KOPT-K1 (cell line): ENCODE measurements at regions not wholly inside any gene's neighbourhood (a gene's known extent, or its start where the extent isn't known, plus 50 kb on each side); places are given as distances from the start of the nearest gene placed in this dataset.
"Not testable (repeated sequence)": the region's sequence is repeated elsewhere in the genome, so short reads cannot be mapped to it uniquely, and the experiment has no call there.

Experiments
- H3K27ac ChIP-seq: fragments of 200-600 bp; sonication (generic); 2 replicates; pipeline ENCODE4 v1.5.1; 2016; ENCODE audit warnings: antibody characterized with exemption, mild to moderate bottlenecking, low read depth, low read length; ENCODE audit not compliant: poor library complexity, severe bottlenecking
- H3K36me3 ChIP-seq: fragments of 200-600 bp; sonication (generic); 2 replicates; pipeline ENCODE4 v1.5.1; 2017; ENCODE audit warnings: antibody characterized with exemption, mild to moderate bottlenecking, low read length, moderate library complexity; ENCODE audit not compliant: insufficient read depth
- H3K9me3 ChIP-seq: fragments of 200-600 bp; sonication (generic); 2 replicates; pipeline ENCODE4 v1.5.1; 2017; ENCODE audit warnings: antibody characterized with exemption, low read length, mild to moderate bottlenecking; ENCODE audit not compliant: insufficient read depth, poor library complexity, severe bottlenecking

- H3K27ac ChIP-seq: no peak overlapping the region
- H3K9me3 ChIP-seq: no peaks in the 10 kb centered on the region
- H3K36me3 ChIP-seq: no peaks in the 10 kb centered on the region
Observed at GRCh38 chr4:66367043-66367660, 696.9 kb upstream of the EPHA5 start.

- H3K36me3 ChIP-seq, H3K9me3 ChIP-seq: not testable (repeated sequence)
Observed at GRCh38 chr4:66360395-66360794, 690.1 kb upstream of the EPHA5 start.

DNA sequence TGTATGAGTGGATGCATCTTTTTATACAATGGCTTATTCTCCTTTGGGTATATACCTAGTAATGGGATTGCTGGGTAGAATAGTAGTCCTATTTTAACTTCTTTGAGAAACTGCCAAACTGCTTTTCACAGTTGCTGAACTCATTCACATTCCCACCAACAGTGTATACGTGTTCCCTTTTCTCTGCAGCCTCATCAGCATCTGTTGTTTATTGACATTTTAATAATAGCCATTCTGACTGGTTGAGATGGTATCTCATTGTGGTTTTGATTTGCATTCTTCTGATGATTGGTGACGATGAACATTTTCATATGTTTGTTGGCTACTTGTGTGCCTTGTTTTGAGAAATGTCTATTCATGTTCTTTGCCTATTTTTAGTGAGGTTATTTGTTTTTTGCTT is 687.0 kb upstream of the EPHA5 start:
- Histone ChIP-seq H3K27ac (no peak overlapping the region), H3K9me3 (no peaks in the 10 kb centered on the region), H3K36me3 (no peaks in the 10 kb centered on the region)

More at GRCh38 chr4:66360395-66360794, 690.1 kb upstream of the EPHA5 start:
- not testable (repeated sequence) for H3K27ac ChIP-seq

- Histone ChIP-seq H3K9me3 (no peaks in the 10 kb centered on the region), H3K36me3 (no peaks in the 10 kb centered on the region), H3K27ac (no peak overlapping the region)
Observed at GRCh38 chr4:66355328-66355727, 685.0 kb upstream of the EPHA5 start.

DNA sequence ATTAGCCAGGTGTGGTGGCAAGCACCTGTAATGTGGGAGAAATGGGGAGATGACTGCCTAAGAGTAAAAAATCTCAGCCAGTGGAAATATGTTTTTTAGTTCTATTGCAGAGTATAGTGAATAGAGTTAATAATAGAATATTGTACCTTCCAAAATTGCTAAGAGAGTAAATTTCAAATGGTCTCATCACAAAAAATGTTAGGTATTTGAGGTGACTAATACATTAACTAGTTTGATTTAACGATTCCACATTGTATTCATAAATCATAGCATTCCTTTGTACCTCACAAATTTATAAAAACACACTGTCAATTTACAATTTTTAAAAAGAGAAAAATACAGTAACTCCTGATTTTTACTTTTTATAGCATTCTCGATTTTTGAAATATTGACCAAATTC is 681.5 kb upstream of the EPHA5 start:
- Histone ChIP-seq H3K9me3 (no peaks in the 10 kb centered on the region), H3K36me3 (no peaks in the 10 kb centered on the region), H3K27ac (no peak overlapping the region)

GRCh38 chr4:66340286-66340893 is 670.1 kb upstream of the EPHA5 start:
- Histone ChIP-seq H3K36me3 (no peaks in the 10 kb centered on the region), H3K27ac (no peak overlapping the region), H3K9me3 (no peaks in the 10 kb centered on the region)

GRCh38 chr4:66339007-66339406 is 668.7 kb upstream of the EPHA5 start:
- H3K9me3 ChIP-seq: no peaks in the 10 kb centered on the region
- no peaks in the 10 kb centered on the region for H3K36me3 ChIP-seq
- H3K27ac ChIP-seq: no peak overlapping the region

- Histone ChIP-seq H3K9me3 (no peaks in the 10 kb centered on the region), H3K27ac (no peak overlapping the region), H3K36me3 (no peaks in the 10 kb centered on the region)
Observed at GRCh38 chr4:66331761-66332160, 661.5 kb upstream of the EPHA5 start.

GRCh38 chr4:66330125-66330524 is 659.8 kb upstream of the EPHA5 start:
- Histone ChIP-seq H3K27ac (no peak overlapping the region), H3K9me3 (no peaks in the 10 kb centered on the region), H3K36me3 (no peaks in the 10 kb centered on the region)

DNA sequence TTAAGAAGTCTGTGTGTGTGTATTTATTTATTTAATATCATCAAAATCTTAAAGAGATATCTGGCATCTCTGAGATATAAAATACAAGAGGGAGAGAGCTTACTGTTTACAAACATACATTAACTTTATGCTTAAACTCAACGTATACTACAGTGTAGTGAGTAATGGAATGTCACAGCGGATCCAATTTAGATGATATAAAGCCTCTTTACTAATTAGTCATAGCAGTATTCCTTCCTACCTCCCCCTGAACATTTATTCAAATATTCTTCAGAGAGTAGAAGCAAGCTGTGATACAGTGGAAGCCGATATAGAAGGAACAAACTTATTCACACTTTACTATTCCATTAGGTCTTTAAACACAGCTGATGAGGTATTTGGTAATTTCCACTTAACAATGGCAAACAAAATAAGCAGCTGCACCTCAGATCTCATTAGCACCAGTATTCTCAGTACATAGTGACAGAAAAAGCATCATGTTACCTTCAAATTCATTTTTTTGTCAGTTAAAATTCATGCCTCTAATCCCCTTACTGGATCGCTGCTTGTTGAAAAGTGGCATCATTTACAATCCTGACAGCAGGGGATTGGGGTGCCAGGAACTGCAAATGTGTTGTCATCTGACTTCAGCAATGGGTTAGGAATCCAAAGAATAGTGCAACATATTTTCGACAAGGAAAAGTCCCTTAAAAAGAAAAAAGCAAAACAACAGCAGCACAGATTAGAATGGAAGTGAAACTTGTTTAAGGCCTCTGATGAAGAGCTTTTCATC is 658.7 kb upstream of the EPHA5 start:
- no peaks in the 10 kb centered on the region for H3K36me3 ChIP-seq
- H3K9me3 ChIP-seq: no peaks in the 10 kb centered on the region
- no peak overlapping the region for H3K27ac ChIP-seq

DNA sequence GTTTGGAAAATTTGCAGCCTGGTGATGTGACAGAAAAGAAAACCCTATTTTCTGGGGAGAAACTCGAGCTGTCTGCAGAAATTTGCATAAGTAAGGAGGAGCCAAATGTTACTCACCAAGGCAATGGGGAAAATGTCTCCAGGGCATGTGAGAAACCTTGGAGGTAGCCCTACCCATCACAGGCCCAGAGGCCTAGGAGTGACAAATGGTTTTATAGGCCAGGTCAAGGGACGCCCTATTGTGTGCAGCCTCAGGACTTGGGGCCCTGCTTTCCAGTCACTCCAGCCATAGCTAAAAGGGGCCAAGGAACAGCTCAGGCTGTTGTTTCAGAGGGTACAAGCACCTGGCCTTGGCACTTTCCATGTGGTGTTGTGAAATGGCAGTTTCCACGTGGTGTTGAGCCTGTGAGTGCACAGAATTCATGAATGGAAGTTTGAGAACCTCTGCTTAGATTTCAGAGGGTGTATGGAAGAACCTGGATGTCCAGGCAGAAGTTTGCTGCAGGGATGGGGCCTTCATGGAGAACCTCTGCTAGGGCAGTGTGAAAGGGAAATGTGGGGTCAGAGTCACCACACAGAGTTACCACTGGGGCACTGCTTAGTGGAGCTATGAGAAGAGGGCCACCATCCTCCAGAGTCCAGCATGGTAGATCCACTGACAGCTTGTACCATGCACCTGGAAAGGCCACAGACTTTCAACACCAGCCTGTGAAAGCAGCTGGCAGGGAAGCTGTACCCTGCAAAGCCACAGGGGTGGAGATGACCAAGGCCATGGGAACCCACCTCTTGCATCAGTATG is 637.6 kb upstream of the EPHA5 start:
- Histone ChIP-seq H3K9me3 (peaks cover 17% of the 10 kb centered on the region), H3K27ac (no peak overlapping the region), H3K36me3 (no peaks in the 10 kb centered on the region)

DNA sequence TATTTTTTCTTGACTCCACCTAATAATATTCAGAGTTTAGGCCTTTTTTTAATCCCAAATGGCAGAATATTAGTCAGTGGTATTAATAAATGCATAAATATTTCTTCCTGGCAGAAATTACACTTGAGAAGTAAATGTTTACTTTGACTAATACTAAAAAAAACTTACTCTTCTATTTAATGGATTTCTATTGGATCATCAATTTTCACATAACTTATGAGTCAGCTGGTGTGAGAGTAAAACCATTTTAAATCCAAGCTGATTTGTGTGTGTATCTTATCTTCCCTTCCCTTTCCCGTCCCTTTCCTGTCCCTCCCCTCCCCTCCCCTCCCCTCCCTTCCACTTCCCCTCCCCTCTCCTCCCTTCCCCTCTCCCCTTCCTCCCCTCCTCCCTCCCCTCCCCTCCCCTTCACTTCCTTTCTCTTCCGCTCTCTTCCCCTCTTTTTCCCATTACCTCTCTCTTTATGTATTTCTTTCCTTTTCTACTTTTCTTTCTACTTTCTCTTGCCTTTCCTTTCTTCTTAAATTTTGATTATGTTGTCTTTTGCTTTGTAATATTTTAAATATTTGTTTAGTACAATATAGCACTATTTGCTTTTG is 630.1 kb upstream of the EPHA5 start:
- Histone ChIP-seq H3K36me3 (no peaks in the 10 kb centered on the region), H3K9me3 (no peaks in the 10 kb centered on the region), H3K27ac (no peak overlapping the region)

DNA sequence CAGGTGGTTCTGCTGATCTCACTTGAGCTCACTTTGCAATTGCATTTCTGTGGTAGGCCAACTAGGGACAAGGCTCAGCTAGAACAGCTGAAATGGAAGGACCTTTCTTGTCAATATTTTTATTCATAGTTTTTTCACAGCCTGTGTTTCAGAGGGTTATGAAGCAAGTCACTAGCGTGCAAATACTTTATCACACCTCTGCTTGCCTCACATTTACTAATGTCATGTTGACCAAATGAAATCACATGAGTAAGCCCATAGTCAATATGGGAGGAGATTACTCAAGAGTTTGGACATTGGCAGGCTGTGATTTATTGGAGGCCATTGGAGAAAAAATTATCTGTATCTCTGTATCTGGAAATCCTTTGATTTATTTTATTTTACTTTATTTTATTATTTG is 628.3 kb upstream of the EPHA5 start:
- H3K36me3 ChIP-seq: no peaks in the 10 kb centered on the region
- H3K9me3 ChIP-seq: no peaks in the 10 kb centered on the region
- no peak overlapping the region for H3K27ac ChIP-seq

DNA sequence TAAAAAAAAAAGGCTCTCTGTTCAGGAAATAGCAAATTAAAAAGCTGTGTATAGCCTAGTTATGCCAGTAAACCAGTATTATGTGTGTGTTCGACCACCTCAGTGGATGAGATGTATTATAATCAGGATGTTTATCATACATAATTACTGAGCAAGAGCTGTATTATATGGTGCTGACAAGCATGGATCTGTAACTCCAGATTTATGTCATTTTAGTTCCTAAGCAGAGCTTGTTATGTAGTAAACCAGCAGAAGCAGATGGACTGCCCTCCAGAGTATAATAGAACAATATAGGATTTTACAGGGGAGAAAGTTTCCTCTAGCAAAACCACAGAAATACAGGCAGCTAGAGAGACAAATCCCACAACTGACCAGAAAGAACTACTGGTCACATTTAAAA is 627.4 kb upstream of the EPHA5 start:
- H3K36me3 ChIP-seq: no peaks in the 10 kb centered on the region
- no peaks in the 10 kb centered on the region for H3K9me3 ChIP-seq
- no peak overlapping the region for H3K27ac ChIP-seq

DNA sequence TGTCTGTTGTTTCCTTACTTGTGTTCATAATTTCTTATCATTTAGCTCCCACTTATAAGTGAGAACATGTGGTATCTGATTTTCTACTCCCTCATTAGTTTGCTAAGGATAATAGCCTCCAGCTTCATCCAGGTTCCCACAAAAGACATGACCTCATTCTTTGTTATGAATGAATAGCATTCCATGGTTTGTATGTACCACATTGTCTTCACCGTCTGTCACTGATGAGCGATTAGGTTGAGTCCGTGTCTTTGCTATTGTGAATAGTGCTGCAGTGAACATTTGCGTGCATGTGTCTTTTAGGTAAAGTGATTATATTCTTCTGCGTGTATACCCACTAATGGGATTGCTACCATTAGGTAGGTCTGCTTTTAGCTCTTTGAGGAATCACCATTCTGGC is 624.3 kb upstream of the EPHA5 start:
- Histone ChIP-seq H3K27ac (no peak overlapping the region), H3K36me3 (no peaks in the 10 kb centered on the region), H3K9me3 (no peaks in the 10 kb centered on the region)
